Fibroblast of lung (primary cell): ENCODE measurements at regions not wholly inside any gene's neighbourhood (a gene's known extent, or its start where the extent isn't known, plus 50 kb on each side); places are given as distances from the start of the nearest gene placed in this dataset.

Experiments used
- DNase-seq, 2 donors: peaks; one replicate each; pipeline versions ENCODE4 v3.0.0 to v3.0.0-alpha.2; 2010; ENCODE audit warnings: low read depth in 2 of 2
- H2AFZ ChIP-seq: 2 replicates; pipeline ENCODE4 v1.5.1; 2012; ENCODE audit warnings: low read length, control low read depth, inconsistent platforms
- H3K27ac ChIP-seq: 2 replicates; pipeline ENCODE4 v1.5.1; 2011; ENCODE audit warnings: low read length, control low read depth; ENCODE audit not compliant: insufficient read depth
- H3K27me3 ChIP-seq: 2 replicates; pipeline ENCODE4 v1.5.1; 2011; ENCODE audit warnings: mild to moderate bottlenecking, low read length; ENCODE audit not compliant: control insufficient read depth, insufficient read depth
- H3K36me3 ChIP-seq: 2 replicates; pipeline ENCODE4 v1.5.1; 2011; ENCODE audit warnings: low read length; ENCODE audit not compliant: control insufficient read depth, insufficient read depth
- H3K4me1 ChIP-seq: 2 replicates; pipeline ENCODE4 v1.5.1; 2011; ENCODE audit warnings: low read length; ENCODE audit not compliant: control insufficient read depth, insufficient read depth; ENCODE audit errors: extremely low read depth
- H3K4me2 ChIP-seq: 2 replicates; pipeline ENCODE4 v1.5.1; 2011; ENCODE audit warnings: low read length, control low read depth; ENCODE audit not compliant: insufficient read depth; ENCODE audit errors: extremely low read depth
- H3K4me3 ChIP-seq, 4 experiments: fragments of 200-600 bp in 1 of 4; sonication (generic) in 1 of 4; replicated peaks in 1 of 4; 2 replicates each; pipeline ENCODE4 v1.5.1; 2011 to 2016; ENCODE audit warnings: low read length in 4 of 4, low read depth in 3 of 4, mild to moderate bottlenecking in 3 of 4, control low read depth in 2 of 4, inconsistent platforms in 1 of 4, mixed read lengths in 1 of 4; ENCODE audit not compliant: insufficient read depth in 1 of 4; ENCODE audit errors: control extremely low read depth in 1 of 4
- H3K79me2 ChIP-seq: 2 replicates; pipeline ENCODE4 v1.5.1; 2012; ENCODE audit warnings: mild to moderate bottlenecking, low read length, inconsistent platforms; ENCODE audit not compliant: control insufficient read depth, insufficient read depth
- H3K9ac ChIP-seq: 2 replicates; pipeline ENCODE4 v1.5.1; 2011; ENCODE audit warnings: mild to moderate bottlenecking, low read length, control low read depth; ENCODE audit not compliant: insufficient read depth
- H3K9me3 ChIP-seq: 2 replicates; pipeline ENCODE4 v1.5.1; 2012; ENCODE audit warnings: low read depth, low read length; ENCODE audit not compliant: control insufficient read depth, insufficient read depth
- H4K20me1 ChIP-seq: 2 replicates; pipeline ENCODE4 v1.5.1; 2011; ENCODE audit warnings: low read length; ENCODE audit not compliant: control insufficient read depth, insufficient read depth; ENCODE audit errors: extremely low read depth
- EZH2 ChIP-seq: IDR thresholded peaks from 2 replicates; pipeline ENCODE4 v1.5.1; 2012; ENCODE audit warnings: low read length, control low read depth, mild to moderate bottlenecking; ENCODE audit errors: missing control alignments
- TF ChIP-seq, protein P1 (sequence below), 2 donors: IDR thresholded peaks in 1 of 2; conservative IDR thresholded peaks in 1 of 2; 1 replicate in 1 of 2; 2 replicates in 1 of 2; pipeline ENCODE4 v1.5.1; 2011 to 2012; ENCODE audit warnings: low read length in 2 of 2, control low read depth in 1 of 2, inconsistent platforms in 1 of 2, low read depth in 1 of 2, mild to moderate bottlenecking in 1 of 2

DNA sequence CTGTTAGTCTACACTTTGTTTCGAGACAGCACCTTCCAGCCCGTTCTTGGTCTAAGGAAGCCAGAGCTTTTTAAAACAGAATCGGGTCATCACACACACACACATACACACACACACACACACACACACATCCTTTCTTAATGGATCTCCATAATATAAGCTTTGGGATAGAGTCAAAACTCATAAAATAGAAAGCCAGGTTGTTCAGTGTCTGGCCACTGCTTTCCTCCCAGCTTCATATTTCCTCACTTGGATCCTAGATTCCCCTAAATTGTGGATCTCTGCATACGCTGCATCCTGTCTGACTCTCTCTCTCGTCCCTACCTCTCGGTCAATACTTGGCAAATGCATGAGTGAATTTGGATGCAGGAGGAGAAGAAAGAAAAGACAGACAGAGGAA is 120.5 kb upstream of the SLC14A2 start:
- no peak overlapping the region for H3K4me3 ChIP-seq
- no peaks in the 10 kb centered on the region for H3K36me3 ChIP-seq
- H3K27ac ChIP-seq: no peak overlapping the region
- TF ChIP-seq, protein P1, sequence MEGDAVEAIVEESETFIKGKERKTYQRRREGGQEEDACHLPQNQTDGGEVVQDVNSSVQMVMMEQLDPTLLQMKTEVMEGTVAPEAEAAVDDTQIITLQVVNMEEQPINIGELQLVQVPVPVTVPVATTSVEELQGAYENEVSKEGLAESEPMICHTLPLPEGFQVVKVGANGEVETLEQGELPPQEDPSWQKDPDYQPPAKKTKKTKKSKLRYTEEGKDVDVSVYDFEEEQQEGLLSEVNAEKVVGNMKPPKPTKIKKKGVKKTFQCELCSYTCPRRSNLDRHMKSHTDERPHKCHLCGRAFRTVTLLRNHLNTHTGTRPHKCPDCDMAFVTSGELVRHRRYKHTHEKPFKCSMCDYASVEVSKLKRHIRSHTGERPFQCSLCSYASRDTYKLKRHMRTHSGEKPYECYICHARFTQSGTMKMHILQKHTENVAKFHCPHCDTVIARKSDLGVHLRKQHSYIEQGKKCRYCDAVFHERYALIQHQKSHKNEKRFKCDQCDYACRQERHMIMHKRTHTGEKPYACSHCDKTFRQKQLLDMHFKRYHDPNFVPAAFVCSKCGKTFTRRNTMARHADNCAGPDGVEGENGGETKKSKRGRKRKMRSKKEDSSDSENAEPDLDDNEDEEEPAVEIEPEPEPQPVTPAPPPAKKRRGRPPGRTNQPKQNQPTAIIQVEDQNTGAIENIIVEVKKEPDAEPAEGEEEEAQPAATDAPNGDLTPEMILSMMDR (conservative IDR thresholded peaks at IDR 0.05 in 1 of 2, IDR thresholded peaks at IDR 0.05 in 1 of 2; ENCODE audit: low read depth in 1 of 2, low read length in 2 of 2): no peak
- no peak for TF ChIP-seq EZH2
- H3K9ac ChIP-seq: no peak overlapping the region
- H3K79me2 ChIP-seq: no peaks in the 10 kb centered on the region
- no peak overlapping the region for H2AFZ ChIP-seq
- DNase-seq: no peak
- H3K9me3 ChIP-seq: no peaks in the 10 kb centered on the region
- no peak overlapping the region for H3K4me2 ChIP-seq
- no peaks in the 10 kb centered on the region for H4K20me1 ChIP-seq
- H3K4me1 ChIP-seq: no peaks in the 10 kb centered on the region
- H3K27me3 ChIP-seq: no peaks in the 10 kb centered on the region

DNA sequence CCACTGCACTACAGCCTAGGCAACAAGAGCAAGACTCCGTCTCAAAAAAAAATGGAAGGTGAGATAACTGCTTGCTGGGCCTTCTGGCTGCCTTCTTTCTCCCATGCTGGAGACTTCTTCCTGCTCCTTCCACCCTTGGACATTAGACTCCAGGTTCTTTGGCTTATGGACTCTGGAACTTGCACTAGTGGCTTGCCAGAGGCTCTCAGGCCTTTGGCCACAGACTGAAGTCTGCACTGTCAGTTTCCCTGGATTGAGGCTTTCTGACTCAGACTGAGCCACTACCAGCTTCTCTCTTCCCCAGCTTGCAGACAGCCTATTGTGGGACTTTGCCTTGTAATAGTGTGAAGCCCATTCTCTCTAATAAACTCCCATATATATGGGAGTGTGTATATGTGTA is 118.5 kb upstream of the SLC14A2 start:
- no peaks in the 10 kb centered on the region for H3K27me3 ChIP-seq
- no peak overlapping the region for H3K27ac ChIP-seq
- no peaks in the 10 kb centered on the region for H3K4me1 ChIP-seq
- H3K79me2 ChIP-seq: no peaks in the 10 kb centered on the region
- TF ChIP-seq EZH2: no peak
- TF ChIP-seq, protein P1 (conservative IDR thresholded peaks at IDR 0.05 in 1 of 2, IDR thresholded peaks at IDR 0.05 in 1 of 2; ENCODE audit: low read depth in 1 of 2, low read length in 2 of 2): no peak
- H2AFZ ChIP-seq: no peak overlapping the region
- no peak overlapping the region for H3K9ac ChIP-seq
- no peaks in the 10 kb centered on the region for H3K36me3 ChIP-seq
- DNase-seq: no peak
- no peaks in the 10 kb centered on the region for H3K9me3 ChIP-seq
- no peak overlapping the region for H3K4me2 ChIP-seq
- no peaks in the 10 kb centered on the region for H4K20me1 ChIP-seq
- H3K4me3 ChIP-seq: no peak overlapping the region

DNA sequence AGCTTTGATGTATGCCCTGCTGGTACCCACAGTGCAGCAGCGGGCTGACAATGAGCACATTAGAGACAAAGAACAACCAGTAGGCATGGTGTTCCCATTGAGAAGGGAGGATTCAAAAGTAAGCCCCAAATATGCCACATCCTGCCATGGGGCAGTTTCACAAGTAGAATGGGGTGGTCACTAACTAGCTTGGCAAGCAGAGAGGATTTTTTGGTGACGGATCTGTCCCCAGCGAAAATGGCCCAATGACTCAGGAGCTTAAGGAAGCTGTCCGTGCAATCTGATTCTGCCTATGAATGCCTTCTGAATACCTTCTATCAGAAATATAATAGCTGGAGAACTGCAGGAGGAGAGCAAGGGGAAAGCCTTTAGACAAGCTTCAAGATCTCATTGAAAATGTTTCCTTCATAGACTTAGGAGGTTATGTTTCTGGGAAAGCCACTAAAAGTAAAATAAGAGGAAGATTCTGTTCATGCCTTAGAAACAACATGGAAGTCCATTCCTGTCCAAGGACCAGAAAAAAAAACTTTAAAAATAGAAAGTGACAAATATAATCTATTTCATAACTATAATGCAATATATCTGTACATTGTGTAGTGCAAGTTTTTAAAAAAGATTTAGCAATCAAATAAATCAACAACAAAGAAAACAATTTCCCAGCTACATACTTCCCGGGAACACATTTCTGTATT is 117.5 kb upstream of the SLC14A2 start:
- H3K79me2 ChIP-seq: no peaks in the 10 kb centered on the region
- H2AFZ ChIP-seq: no peak overlapping the region
- no peaks in the 10 kb centered on the region for H4K20me1 ChIP-seq
- no peaks in the 10 kb centered on the region for H3K36me3 ChIP-seq
- H3K9ac ChIP-seq: no peak overlapping the region
- no peak overlapping the region for H3K4me3 ChIP-seq
- no peak overlapping the region for H3K27ac ChIP-seq
- no peak overlapping the region for H3K4me2 ChIP-seq
- no peaks in the 10 kb centered on the region for H3K9me3 ChIP-seq
- no peaks in the 10 kb centered on the region for H3K4me1 ChIP-seq
- TF ChIP-seq, protein P1 (conservative IDR thresholded peaks at IDR 0.05 in 1 of 2, IDR thresholded peaks at IDR 0.05 in 1 of 2; ENCODE audit: low read depth in 1 of 2, low read length in 2 of 2): no peak
- no peak for TF ChIP-seq EZH2
- no peaks in the 10 kb centered on the region for H3K27me3 ChIP-seq
- DNase-seq: no peak
